CD14-positive monocyte (primary cell): ENCODE measurements at regions not wholly inside any gene's neighbourhood (a gene's known extent, or its start where the extent isn't known, plus 50 kb on each side); places are given as distances from the start of the nearest gene placed in this dataset.

Experiments
- DNase-seq, 3 donors: peaks; one replicate each; pipeline ENCODE4 v3.0.0-alpha.2; 2011 to 2022
- H2AFZ ChIP-seq: 2 replicates; pipeline ENCODE4 v1.6.0; 2012; ENCODE audit warnings: mild to moderate bottlenecking, low read depth, low read length, inconsistent platforms; ENCODE audit not compliant: insufficient read depth, poor library complexity, severe bottlenecking
- H3K27ac ChIP-seq, 2 donors: 1 replicate in 1 of 2; 2 replicates in 1 of 2; pipeline ENCODE4 v1.5.1; 2012 to 2013; ENCODE audit warnings: low read length in 2 of 2, control low read depth in 1 of 2, inconsistent platforms in 1 of 2, low read depth in 1 of 2, mild to moderate bottlenecking in 1 of 2
- H3K27me3 ChIP-seq, 2 donors: one replicate each; pipeline versions ENCODE4 v1.6.0 to v1.6.1; 2011 to 2013; ENCODE audit warnings: low read length in 2 of 2; ENCODE audit not compliant: control insufficient read depth in 2 of 2, insufficient read depth in 2 of 2
- H3K36me3 ChIP-seq, 2 donors: replicated peaks in 1 of 2; 1 replicate in 1 of 2; 2 replicates in 1 of 2; pipeline versions ENCODE4 v1.5.1 to v1.6.1; 2012 to 2013; ENCODE audit warnings: low read length in 2 of 2, control low read depth in 1 of 2, inconsistent platforms in 1 of 2, mild to moderate bottlenecking in 1 of 2; ENCODE audit not compliant: insufficient read depth in 2 of 2, control insufficient read depth in 1 of 2
- H3K4me1 ChIP-seq, 2 donors: 1 replicate in 1 of 2; 2 replicates in 1 of 2; pipeline versions ENCODE4 v1.5.1 to v1.6.1; 2012 to 2013; ENCODE audit warnings: low read length in 2 of 2, control low read depth in 1 of 2, inconsistent platforms in 1 of 2, mild to moderate bottlenecking in 1 of 2, moderate library complexity in 1 of 2; ENCODE audit not compliant: insufficient read depth in 2 of 2, control insufficient read depth in 1 of 2
- H3K4me2 ChIP-seq: replicated peaks from 2 replicates; pipeline ENCODE3; 2012; ENCODE audit warnings: low read length, moderate library complexity, mild to moderate bottlenecking; ENCODE audit not compliant: poor library complexity, severe bottlenecking; ENCODE audit errors: extremely low read depth
- H3K4me3 ChIP-seq, 3 experiments: fragments of 200-600 bp in 1 of 3; sonication (generic) in 1 of 3; replicated peaks in 1 of 3; 1 replicate in 2 of 3; 2 replicates in 1 of 3; pipeline ENCODE4 v1.5.1; 2011 to 2013; ENCODE audit warnings: low read length in 3 of 3, mild to moderate bottlenecking in 3 of 3, control low read depth in 2 of 3, low read depth in 2 of 3, inconsistent platforms in 1 of 3, moderate library complexity in 1 of 3
- H3K79me2 ChIP-seq: 2 replicates; pipeline ENCODE4 v1.6.0; 2012; ENCODE audit warnings: mild to moderate bottlenecking, control low read depth, inconsistent platforms, low read length, moderate library complexity; ENCODE audit not compliant: insufficient read depth
- H3K9ac ChIP-seq: 2 replicates; pipeline ENCODE4 v1.6.0; 2017; ENCODE audit warnings: low read length, mild to moderate bottlenecking; ENCODE audit not compliant: insufficient read depth, poor library complexity, severe bottlenecking
- H3K9me3 ChIP-seq, 2 donors: replicated peaks in 1 of 2; 1 replicate in 1 of 2; 2 replicates in 1 of 2; pipeline versions ENCODE4 v1.5.1 to v1.6.1; 2012 to 2013; ENCODE audit warnings: low read length in 2 of 2, control low read depth in 1 of 2; ENCODE audit not compliant: control insufficient read depth in 1 of 2, insufficient read depth in 1 of 2
- H4K20me1 ChIP-seq: 2 replicates; pipeline ENCODE4 v1.6.0; 2012; ENCODE audit warnings: mild to moderate bottlenecking, low read length, control low read depth, moderate library complexity; ENCODE audit not compliant: insufficient read depth
- H3K27ac Mint-ChIP-seq, 7 donors: one replicate each; pipeline ENCODE4 v1.8.0; 2020; ENCODE audit warnings: mild to moderate bottlenecking in 7 of 7, mixed read lengths in 7 of 7, moderate library complexity in 6 of 7, inconsistent platforms in 2 of 7
- H3K27me3 Mint-ChIP-seq, 3 donors: one replicate each; pipeline ENCODE4 v1.8.0; 2021 to 2022; ENCODE audit warnings: low read depth in 3 of 3, mild to moderate bottlenecking in 3 of 3, mixed read lengths in 3 of 3, moderate library complexity in 3 of 3, inconsistent platforms in 1 of 3
- H3K36me3 Mint-ChIP-seq, 2 donors: one replicate each; pipeline ENCODE4 v1.8.0; 2020; ENCODE audit warnings: mixed read lengths in 2 of 2, inconsistent platforms in 1 of 2, mild to moderate bottlenecking in 1 of 2
- H3K4me1 Mint-ChIP-seq: one replicate; pipeline ENCODE4 v1.8.0; 2020; ENCODE audit warnings: mild to moderate bottlenecking, mixed read lengths
- H3K4me3 Mint-ChIP-seq, 2 donors: one replicate each; pipeline ENCODE4 v1.8.0; 2020; ENCODE audit warnings: mild to moderate bottlenecking in 2 of 2, mixed read lengths in 2 of 2, moderate library complexity in 1 of 2
- H3K9me3 Mint-ChIP-seq, 7 donors: one replicate each; pipeline ENCODE4 v1.8.0; 2020 to 2022; ENCODE audit warnings: mixed read lengths in 7 of 7, mild to moderate bottlenecking in 6 of 7, moderate library complexity in 6 of 7, inconsistent platforms in 2 of 7
- CTCF ChIP-seq: fragments of 200-600 bp; IDR thresholded peaks from one replicate; pipeline ENCODE4 v1.8.0; 2022; ENCODE audit warnings: antibody characterized with exemption, mild to moderate bottlenecking
- WGBS: methylation state at CpG from one replicate; pipeline ENCODE4 v1.1.5; 2013; ENCODE audit warnings: missing lambda C conversion rate; ENCODE audit not compliant: insufficient coverage; 5-methylcytosine and 5-hydroxymethylcytosine counted together
- intact Hi-C, 2 donors: fragments of 100-400 bp; cut with micrococcal nuclease; formaldehyde crosslinking; loops; one replicate each; pipeline versions ENCODE4 v1.15.0 to v1.15.1; 2023

DNA sequence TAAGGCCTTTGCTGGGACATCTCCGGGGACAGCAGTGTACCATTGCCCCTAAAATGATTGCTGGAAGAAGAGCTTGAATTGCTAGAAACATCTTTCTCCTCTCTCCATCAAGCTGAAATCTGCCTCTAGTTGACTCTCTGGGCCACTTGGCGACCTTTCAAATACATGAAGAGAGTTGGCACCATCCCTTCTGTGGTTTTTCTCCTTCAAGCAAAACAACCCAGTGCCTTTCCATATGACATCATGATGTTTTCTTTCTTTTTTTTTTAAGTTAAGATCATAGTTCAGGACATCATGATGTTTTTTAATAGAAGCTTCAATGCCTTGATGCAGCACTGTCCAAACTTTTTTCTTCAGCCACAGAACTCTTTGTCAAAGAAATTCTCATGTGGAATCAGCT, 144.0 kb upstream of the PTPRG start:
- Mint-ChIP-seq H3K36me3 (no peaks in the 10 kb centered on the region), H3K27ac (no peak overlapping the region), H3K9me3 (peaks cover 0 to 12% (median 2%) of the 10 kb centered on the region in 7 donors), H3K4me3 (no peak overlapping the region), H3K4me1 (no peaks in the 10 kb centered on the region), H3K27me3 (peaks cover 0 to 2% (median 1%) of the 10 kb centered on the region in 3 donors)
- Histone ChIP-seq H3K79me2 (no peaks in the 10 kb centered on the region), H3K27me3 (no peaks in the 10 kb centered on the region), H3K9ac (no peak overlapping the region), H3K4me1 (no peaks in the 10 kb centered on the region), H3K4me3 (no peak overlapping the region), H3K9me3 (no peaks in the 10 kb centered on the region), H3K36me3 (no peaks in the 10 kb centered on the region), H3K4me2 (no peak overlapping the region), H3K27ac (no peak overlapping the region), H4K20me1 (no peaks in the 10 kb centered on the region), H2AFZ (no peak overlapping the region)
- WGBS: 79% methylated on average over 2 of the region's 2 CpGs
- intact Hi-C loops: no loop called here
- no peak for TF ChIP-seq CTCF
- DNase-seq: no peak

- no peak overlapping the region for H3K4me2 ChIP-seq
- peaks cover 0 to 2% of the 10 kb centered on the region in 2 donors for H3K9me3 ChIP-seq
- no peaks in the 10 kb centered on the region for H3K4me1 ChIP-seq
- H3K36me3 Mint-ChIP-seq: no peaks in the 10 kb centered on the region
- no peaks in the 10 kb centered on the region for H3K27me3 ChIP-seq
- H3K4me1 Mint-ChIP-seq: no peaks in the 10 kb centered on the region
- intact Hi-C loops: no loop called here
- WGBS: 100% methylated on average over 2 of the region's 4 CpGs
- H3K4me3 Mint-ChIP-seq: no peak overlapping the region
- no peaks in the 10 kb centered on the region for H4K20me1 ChIP-seq
- H3K36me3 ChIP-seq: no peaks in the 10 kb centered on the region
- no peak overlapping the region for H3K27ac ChIP-seq
- H3K9ac ChIP-seq: no peak overlapping the region
- H2AFZ ChIP-seq: no peak overlapping the region
- H3K9me3 Mint-ChIP-seq: peaks cover 0 to 15% (median 5%) of the 10 kb centered on the region in 7 donors
- no peak for DNase-seq
- no peaks in the 10 kb centered on the region for H3K79me2 ChIP-seq
- H3K27ac Mint-ChIP-seq: peak overlapping the region in 1 of 7 donors; percentile 64
- no peak for TF ChIP-seq CTCF
- H3K4me3 ChIP-seq: no peak overlapping the region
- H3K27me3 Mint-ChIP-seq: peaks cover 0 to 3% (median 0%) of the 10 kb centered on the region in 3 donors
Observed at GRCh38 chr3:61420136-61420759, 141.1 kb upstream of the PTPRG start.
